ENCODE measurements at regions not wholly inside any gene's neighbourhood (a gene's known extent, or its start where the extent isn't known, plus 50 kb on each side); places are given as distances from the start of the nearest gene placed in this dataset.

DNA sequence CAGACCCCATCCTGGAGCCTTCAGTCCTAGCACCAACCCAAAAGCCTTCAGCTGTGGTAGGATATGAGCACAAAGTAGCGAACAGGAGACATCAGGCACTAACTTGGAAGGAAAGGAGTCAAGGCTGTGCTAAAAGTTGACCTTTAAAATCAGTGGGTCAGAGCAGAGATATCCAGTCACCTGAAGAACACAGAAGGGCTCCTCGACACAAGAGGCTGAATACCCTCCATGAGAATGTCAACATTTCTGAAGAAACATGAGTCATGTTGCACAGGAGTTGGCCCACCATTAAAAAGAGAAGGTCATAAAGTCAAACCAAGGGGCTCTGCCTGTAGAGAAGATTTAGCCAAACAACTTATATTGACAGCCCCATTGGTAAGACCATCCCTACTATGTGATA, 172.5 kb downstream of the PLPP3 start:
- TF ChIP-seq POLR2A (IDR thresholded peaks at IDR 0.05) = no peak
- TF ChIP-seq, protein P1, sequence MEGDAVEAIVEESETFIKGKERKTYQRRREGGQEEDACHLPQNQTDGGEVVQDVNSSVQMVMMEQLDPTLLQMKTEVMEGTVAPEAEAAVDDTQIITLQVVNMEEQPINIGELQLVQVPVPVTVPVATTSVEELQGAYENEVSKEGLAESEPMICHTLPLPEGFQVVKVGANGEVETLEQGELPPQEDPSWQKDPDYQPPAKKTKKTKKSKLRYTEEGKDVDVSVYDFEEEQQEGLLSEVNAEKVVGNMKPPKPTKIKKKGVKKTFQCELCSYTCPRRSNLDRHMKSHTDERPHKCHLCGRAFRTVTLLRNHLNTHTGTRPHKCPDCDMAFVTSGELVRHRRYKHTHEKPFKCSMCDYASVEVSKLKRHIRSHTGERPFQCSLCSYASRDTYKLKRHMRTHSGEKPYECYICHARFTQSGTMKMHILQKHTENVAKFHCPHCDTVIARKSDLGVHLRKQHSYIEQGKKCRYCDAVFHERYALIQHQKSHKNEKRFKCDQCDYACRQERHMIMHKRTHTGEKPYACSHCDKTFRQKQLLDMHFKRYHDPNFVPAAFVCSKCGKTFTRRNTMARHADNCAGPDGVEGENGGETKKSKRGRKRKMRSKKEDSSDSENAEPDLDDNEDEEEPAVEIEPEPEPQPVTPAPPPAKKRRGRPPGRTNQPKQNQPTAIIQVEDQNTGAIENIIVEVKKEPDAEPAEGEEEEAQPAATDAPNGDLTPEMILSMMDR (IDR thresholded peaks at IDR 0.05) = no peak
